HEK293 (cell line): ENCODE measurements at regions not wholly inside any gene's neighbourhood (a gene's known extent, or its start where the extent isn't known, plus 50 kb on each side); places are given as distances from the start of the nearest gene placed in this dataset.

Source experiments
- CTCF ChIA-PET: fragments of 350-600 bp; formaldehyde crosslinking; extraction: SDS; loops from one replicate; lab custom pipeline; 2021; ENCODE audit warnings: antibody characterized with exemption; lab: Yijun Ruan, JAX
- POLR2A ChIA-PET: fragments of 300-600 bp; formaldehyde crosslinking; extraction: SDS; loops from one replicate; lab custom pipeline; 2020; ENCODE audit warnings: antibody characterized with exemption, inconsistent platforms; lab: Yijun Ruan, JAX
- H3K27ac ChIP-seq: fragments of 200-500 bp; sonication (Bioruptor generic); 2 replicates; pipeline ENCODE4 v1.5.1; 2014; ENCODE audit warnings: low read depth, low read length, control low read depth, inconsistent platforms; ENCODE audit errors: extremely low read depth
- H3K36me3 ChIP-seq, 2 experiments: fragments of 200-500 bp in 1 of 2; sonication (Bioruptor generic) in 1 of 2; 1 replicate in 1 of 2; 2 replicates in 1 of 2; pipeline ENCODE4 v1.5.1; 2014 to 2017; ENCODE audit warnings: inconsistent platforms in 2 of 2, low read length in 2 of 2; ENCODE audit not compliant: control insufficient read depth in 2 of 2, insufficient read depth in 1 of 2
- H3K4me1 ChIP-seq: fragments of 200-500 bp; sonication (Bioruptor generic); 2 replicates; pipeline ENCODE4 v1.5.1; 2014; ENCODE audit warnings: mild to moderate bottlenecking, low read length, inconsistent platforms; ENCODE audit not compliant: control insufficient read depth, insufficient read depth
- H3K4me3 ChIP-seq: 2 replicates; pipeline ENCODE4 v1.5.1; 2011; ENCODE audit warnings: low read depth, mild to moderate bottlenecking, control low read depth, low read length, moderate library complexity
- H3K9me3 ChIP-seq: fragments of 200-500 bp; sonication (Bioruptor generic); 2 replicates; pipeline ENCODE4 v1.5.1; 2014; ENCODE audit warnings: low read depth, low read length, inconsistent platforms; ENCODE audit not compliant: control insufficient read depth, insufficient read depth
- ATF2 ChIP-seq: fragments of 450-650 bp; formaldehyde crosslinking; IDR thresholded peaks from 2 replicates; pipeline ENCODE4 v1.5.1; 2016; ENCODE audit warnings: missing biosample characterization, missing genetic modification characterization, low read depth
- EGR2 ChIP-seq: fragments of 450-650 bp; formaldehyde crosslinking; IDR thresholded peaks from 2 replicates; pipeline ENCODE4 v1.5.1; 2016; ENCODE audit warnings: low read depth, missing biosample characterization, missing genetic modification characterization
- GFI1B ChIP-seq: fragments of 450-650 bp; formaldehyde crosslinking; IDR thresholded peaks from 2 replicates; pipeline ENCODE4 v1.5.1; 2016; ENCODE audit warnings: missing biosample characterization, missing genetic modification characterization
- HOXC10 ChIP-seq: sonication (generic); formaldehyde crosslinking; IDR thresholded peaks from 2 replicates; pipeline ENCODE4 v1.8.1; 2023; ENCODE audit warnings: mild to moderate bottlenecking, missing genetic modification reagents
- HOXD13 ChIP-seq: sonication (generic); formaldehyde crosslinking; IDR thresholded peaks from 2 replicates; pipeline ENCODE4 v1.8.0; 2022; ENCODE audit warnings: missing genetic modification reagents, borderline replicate concordance
- KLF10 ChIP-seq: fragments of 450-650 bp; IDR thresholded peaks from 2 replicates; pipeline ENCODE4 v1.5.1; 2018; ENCODE audit warnings: missing biosample characterization, mild to moderate bottlenecking, missing genetic modification characterization
- KLF7 ChIP-seq: fragments of 450-650 bp; formaldehyde crosslinking; IDR thresholded peaks from 2 replicates; pipeline ENCODE4 v1.5.1; 2016; ENCODE audit warnings: missing biosample characterization, missing genetic modification characterization, borderline replicate concordance
- OVOL3 ChIP-seq: fragments of 450-650 bp; formaldehyde crosslinking; IDR thresholded peaks from 2 replicates; pipeline ENCODE4 v1.5.1; 2016; ENCODE audit warnings: missing biosample characterization, missing genetic modification characterization
- SALL2 ChIP-seq: fragments of 450-650 bp; formaldehyde crosslinking; IDR thresholded peaks from 2 replicates; pipeline ENCODE4 v1.5.0; 2017; ENCODE audit warnings: missing biosample characterization, mild to moderate bottlenecking, missing genetic modification characterization, borderline replicate concordance
- SETDB1 ChIP-seq: IDR thresholded peaks from one replicate; pipeline ENCODE4 v1.6.1; 2017; ENCODE audit warnings: mild to moderate bottlenecking, low read length, moderate library complexity, mixed read lengths; ENCODE audit not compliant: insufficient read length
- SP2 ChIP-seq: fragments of 450-650 bp; formaldehyde crosslinking; IDR thresholded peaks from 2 replicates; pipeline ENCODE4 v1.5.1; 2016; ENCODE audit warnings: missing biosample characterization, missing genetic modification characterization
- TCF7L2 ChIP-seq: IDR thresholded peaks from 2 replicates; pipeline ENCODE4 v1.6.1; 2011; ENCODE audit warnings: low read depth, mild to moderate bottlenecking, inconsistent platforms, low read length, moderate library complexity, borderline replicate concordance
- YY2 ChIP-seq: fragments of 450-650 bp; formaldehyde crosslinking; IDR thresholded peaks from 2 replicates; pipeline ENCODE4 v1.5.1; 2016; ENCODE audit warnings: missing biosample characterization, missing genetic modification characterization
- ZBTB7A ChIP-seq: fragments of 450-650 bp; formaldehyde crosslinking; IDR thresholded peaks from 2 replicates; pipeline ENCODE4 v1.5.1; 2016; ENCODE audit warnings: low read depth, missing biosample characterization, missing genetic modification characterization
- ZFP37 ChIP-seq: fragments of 450-650 bp; formaldehyde crosslinking; IDR thresholded peaks from 2 replicates; pipeline ENCODE4 v1.5.1; 2016; ENCODE audit warnings: missing biosample characterization, missing genetic modification characterization
- ZNF121 ChIP-seq: fragments of 450-650 bp; formaldehyde crosslinking; IDR thresholded peaks from 2 replicates; pipeline ENCODE4 v1.5.1; 2016; ENCODE audit warnings: missing biosample characterization, missing genetic modification characterization
- ZNF146 ChIP-seq: fragments of 450-650 bp; formaldehyde crosslinking; IDR thresholded peaks from 2 replicates; pipeline ENCODE4 v1.5.1; 2016; ENCODE audit warnings: missing biosample characterization, missing genetic modification characterization
- ZNF311 ChIP-seq: fragments of 450-650 bp; formaldehyde crosslinking; IDR thresholded peaks from 2 replicates; pipeline ENCODE4 v1.5.1; 2017; ENCODE audit warnings: missing biosample characterization, missing genetic modification characterization, borderline replicate concordance
- ZNF335 ChIP-seq: fragments of 450-650 bp; formaldehyde crosslinking; conservative IDR thresholded peaks from 2 replicates; pipeline ENCODE4 v1.5.1; 2016; ENCODE audit warnings: missing biosample characterization, missing genetic modification characterization
- ZNF391 ChIP-seq: fragments of 450-650 bp; formaldehyde crosslinking; IDR thresholded peaks from 2 replicates; pipeline ENCODE4 v1.5.1; 2016; ENCODE audit warnings: low read depth, missing biosample characterization, missing genetic modification characterization, borderline replicate concordance
- ZNF423 ChIP-seq: fragments of 450-650 bp; formaldehyde crosslinking; IDR thresholded peaks from 2 replicates; pipeline ENCODE4 v1.5.1; 2016; ENCODE audit warnings: missing biosample characterization, missing genetic modification characterization
- ZNF514 ChIP-seq: fragments of 450-650 bp; formaldehyde crosslinking; IDR thresholded peaks from 2 replicates; pipeline ENCODE4 v1.5.1; 2016; ENCODE audit warnings: missing biosample characterization, missing genetic modification characterization
- ZNF521 ChIP-seq: fragments of 450-650 bp; formaldehyde crosslinking; IDR thresholded peaks from 2 replicates; pipeline ENCODE4 v1.5.1; 2017; ENCODE audit warnings: missing biosample characterization, mild to moderate bottlenecking, missing genetic modification characterization
- ZNF529 ChIP-seq: fragments of 450-650 bp; formaldehyde crosslinking; IDR thresholded peaks from 2 replicates; pipeline ENCODE4 v1.5.1; 2017; ENCODE audit warnings: missing genetic modification characterization, missing biosample characterization; ENCODE audit not compliant: insufficient replicate concordance
- ZNF549 ChIP-seq: fragments of 450-650 bp; IDR thresholded peaks from 2 replicates; pipeline ENCODE4 v1.5.1; 2018; ENCODE audit warnings: missing biosample characterization, missing genetic modification characterization, mild to moderate bottlenecking, inconsistent platforms, moderate library complexity
- ZNF623 ChIP-seq: fragments of 450-650 bp; formaldehyde crosslinking; IDR thresholded peaks from 2 replicates; pipeline ENCODE4 v1.5.1; 2016; ENCODE audit warnings: missing biosample characterization, missing genetic modification characterization
- ZNF792 ChIP-seq: fragments of 450-650 bp; formaldehyde crosslinking; IDR thresholded peaks from 2 replicates; pipeline ENCODE4 v1.5.1; 2016; ENCODE audit warnings: missing biosample characterization, missing genetic modification characterization
- TF ChIP-seq, protein P1 (sequence below): fragments of 450-650 bp; formaldehyde crosslinking; conservative IDR thresholded peaks from 2 replicates; pipeline ENCODE4 v1.5.1; 2016; ENCODE audit warnings: low read depth, missing biosample characterization, missing genetic modification characterization

- TF ChIP-seq ZNF549, result no peak
- no peak for TF ChIP-seq SP2 (tag by site-specific recombination)
- TF ChIP-seq ZNF311 (tag by site-specific recombination), result no peak
- no peak for TF ChIP-seq ZBTB7A
- TF ChIP-seq ZNF521, result no peak
- TF ChIP-seq KLF10 (tag by site-specific recombination), result no peak
- TF ChIP-seq SETDB1, result no peak
- TF ChIP-seq SALL2 (tag by site-specific recombination), result no peak
- no peak for TF ChIP-seq ZNF514 (tag by site-specific recombination)
- no peak for TF ChIP-seq EGR2 (tag by site-specific recombination)
- TF ChIP-seq ATF2 (tag by site-specific recombination), result no peak
- TF ChIP-seq ZNF529, result no peak
- no peak for TF ChIP-seq KLF7 (tag by site-specific recombination)
- CTCF ChIA-PET, result interaction anchor here (0.6 to 0.9 kb wide), 2 partner anchors 103 to 689 kb away, joined by 4 read pairs; no protein-coding TSS in a partner anchor
These were observed 254.3 kb upstream of the LRRC3B start for GRCh38 chr3:26368312-26368711.

DNA sequence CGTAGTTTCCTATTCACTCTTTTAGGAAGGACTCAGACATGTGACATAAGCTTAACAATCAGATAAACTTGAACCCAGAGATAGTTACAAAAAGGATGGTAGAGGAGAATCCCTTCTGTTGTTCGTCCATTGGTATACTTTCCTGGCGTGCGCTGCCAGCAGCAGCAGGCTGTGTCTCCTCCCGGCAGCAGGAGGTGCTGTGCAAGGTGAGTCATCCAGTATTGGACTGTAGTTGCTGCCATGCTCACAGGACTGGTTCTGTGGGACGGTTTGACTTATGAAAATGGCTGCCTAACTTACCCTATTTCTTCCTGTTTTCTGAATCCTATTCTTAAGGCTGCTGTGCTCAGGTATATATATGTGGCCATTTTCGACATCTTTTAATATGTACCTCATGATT lies 253.4 kb upstream of the LRRC3B start:
- TF ChIP-seq ZNF121 (no peak), OVOL3 (no peak), YY2 (no peak), HOXD13 (CRISPR knock-in tag) (no peak), HOXC10 (CRISPR knock-in tag) (no peak), ZNF335 (tag by site-specific recombination) (no peak), ZNF423 (no peak), ZNF792 (no peak), TCF7L2 (no peak), ZNF623 (tag by site-specific recombination) (no peak)
- Histone ChIP-seq H3K9me3 (no peaks in the 10 kb centered on the region), H3K27ac (no peak overlapping the region), H3K36me3 (no peaks in the 10 kb centered on the region), H3K4me3 (no peak overlapping the region), H3K4me1 (no peaks in the 10 kb centered on the region)
- CTCF ChIA-PET, result interaction anchor here (0.6 kb wide), 1 partner anchor 102 kb away, joined by 4 read pairs; no protein-coding TSS in a partner anchor
- POLR2A ChIA-PET, result no interaction called here

More at GRCh38 chr3:26368312-26368711, 254.3 kb upstream of the LRRC3B start:
- no peaks in the 10 kb centered on the region for H3K9me3 ChIP-seq
- H3K36me3 ChIP-seq, result no peaks in the 10 kb centered on the region
- no peak overlapping the region for H3K27ac ChIP-seq
- H3K4me1 ChIP-seq, result no peaks in the 10 kb centered on the region
- no peak overlapping the region for H3K4me3 ChIP-seq
- POLR2A ChIA-PET, result no interaction called here

- no peaks in the 10 kb centered on the region for H3K4me1 ChIP-seq
- H3K4me3 ChIP-seq, result no peak overlapping the region
- H3K36me3 ChIP-seq, result no peaks in the 10 kb centered on the region
- ChIA-PET CTCF (no interaction called here), POLR2A (no interaction called here)
- no peaks in the 10 kb centered on the region for H3K9me3 ChIP-seq
- no peak overlapping the region for H3K27ac ChIP-seq
- TF ChIP-seq ZNF391 (tag by site-specific recombination), result no peak
- TF ChIP-seq, protein P1, sequence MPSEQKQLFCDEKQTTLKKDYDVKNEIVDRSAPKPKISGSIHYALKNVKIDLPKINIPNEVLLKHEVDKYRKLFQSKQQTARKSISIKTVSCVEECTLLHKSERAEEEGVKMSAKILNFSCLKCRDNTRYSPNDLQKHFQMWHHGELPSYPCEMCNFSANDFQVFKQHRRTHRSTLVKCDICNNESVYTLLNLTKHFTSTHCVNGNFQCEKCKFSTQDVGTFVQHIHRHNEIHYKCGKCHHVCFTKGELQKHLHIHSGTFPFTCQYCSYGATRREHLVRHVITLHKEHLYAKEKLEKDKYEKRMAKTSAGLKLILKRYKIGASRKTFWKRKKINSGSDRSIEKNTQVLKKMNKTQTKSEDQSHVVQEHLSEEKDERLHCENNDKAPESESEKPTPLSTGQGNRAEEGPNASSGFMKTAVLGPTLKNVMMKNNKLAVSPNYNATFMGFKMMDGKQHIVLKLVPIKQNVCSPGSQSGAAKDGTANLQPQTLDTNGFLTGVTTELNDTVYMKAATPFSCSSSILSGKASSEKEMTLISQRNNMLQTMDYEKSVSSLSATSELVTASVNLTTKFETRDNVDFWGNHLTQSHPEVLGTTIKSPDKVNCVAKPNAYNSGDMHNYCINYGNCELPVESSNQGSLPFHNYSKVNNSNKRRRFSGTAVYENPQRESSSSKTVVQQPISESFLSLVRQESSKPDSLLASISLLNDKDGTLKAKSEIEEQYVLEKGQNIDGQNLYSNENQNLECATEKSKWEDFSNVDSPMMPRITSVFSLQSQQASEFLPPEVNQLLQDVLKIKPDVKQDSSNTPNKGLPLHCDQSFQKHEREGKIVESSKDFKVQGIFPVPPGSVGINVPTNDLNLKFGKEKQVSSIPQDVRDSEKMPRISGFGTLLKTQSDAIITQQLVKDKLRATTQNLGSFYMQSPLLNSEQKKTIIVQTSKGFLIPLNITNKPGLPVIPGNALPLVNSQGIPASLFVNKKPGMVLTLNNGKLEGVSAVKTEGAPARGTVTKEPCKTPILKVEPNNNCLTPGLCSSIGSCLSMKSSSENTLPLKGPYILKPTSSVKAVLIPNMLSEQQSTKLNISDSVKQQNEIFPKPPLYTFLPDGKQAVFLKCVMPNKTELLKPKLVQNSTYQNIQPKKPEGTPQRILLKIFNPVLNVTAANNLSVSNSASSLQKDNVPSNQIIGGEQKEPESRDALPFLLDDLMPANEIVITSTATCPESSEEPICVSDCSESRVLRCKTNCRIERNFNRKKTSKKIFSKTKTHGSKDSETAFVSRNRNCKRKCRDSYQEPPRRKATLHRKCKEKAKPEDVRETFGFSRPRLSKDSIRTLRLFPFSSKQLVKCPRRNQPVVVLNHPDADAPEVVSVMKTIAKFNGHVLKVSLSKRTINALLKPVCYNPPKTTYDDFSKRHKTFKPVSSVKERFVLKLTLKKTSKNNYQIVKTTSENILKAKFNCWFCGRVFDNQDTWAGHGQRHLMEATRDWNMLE, result no peak
- TF ChIP-seq ZNF529, result no peak
- TF ChIP-seq ZNF146 (tag by site-specific recombination), result no peak
- no peak for TF ChIP-seq GFI1B (tag by site-specific recombination)
- no peak for TF ChIP-seq ZNF335 (tag by site-specific recombination)
- TF ChIP-seq ZFP37 (tag by site-specific recombination), result no peak
These were observed 246.6 kb upstream of the LRRC3B start for GRCh38 chr3:26375843-26376530.
